ENCODE measurements at regions not wholly inside any gene's neighbourhood (a gene's known extent, or its start where the extent isn't known, plus 50 kb on each side); places are given as distances from the start of the nearest gene placed in this dataset.

DNA sequence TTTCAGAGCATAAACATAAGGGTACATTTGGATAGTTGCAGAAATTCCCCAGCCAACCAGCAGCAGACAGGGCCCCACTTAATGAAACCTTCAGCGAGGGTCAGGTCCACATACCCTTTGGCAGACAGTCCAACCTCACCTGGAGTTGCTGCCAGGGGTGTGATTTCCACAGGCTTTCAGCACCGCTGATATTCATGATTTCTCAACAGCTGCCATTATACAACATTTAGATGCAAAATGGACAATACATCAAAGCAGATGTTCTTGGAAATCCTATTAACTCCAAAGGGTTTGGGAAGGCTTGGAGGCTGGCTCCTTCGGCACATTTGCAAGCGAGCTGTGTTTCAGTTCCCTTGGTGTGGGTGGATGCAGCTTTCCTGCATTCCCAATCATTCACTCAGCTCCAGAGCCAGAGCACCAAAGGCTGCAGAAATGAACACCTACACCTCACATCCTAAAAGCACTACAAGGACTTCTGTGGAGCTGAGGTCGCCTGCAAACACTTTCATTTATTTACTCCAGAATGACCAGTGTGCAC, 147.2 kb upstream of the VSTM2B start:
- ATAC-seq (no peak), DNase-seq (ENCODE audit: low spot score) (no peak)
- Mint-ChIP-seq H3K4me1 (peaks cover 27% of the 10 kb centered on the region), H3K4me3 (no peak overlapping the region), H3K27me3 (ENCODE audit: low read depth) (no peaks in the 10 kb centered on the region; the same call in 1 of the 2 replicates), H3K27ac (no peak overlapping the region), H3K9me3 (no peaks in the 10 kb centered on the region), H3K36me3 (no peaks in the 10 kb centered on the region)
- ChIA-PET CTCF (interaction anchor here (0.6 to 1.5 kb wide), 3 partner anchors 14 to 438 kb away, joined by 3 to 4 read pairs (median 3); no protein-coding TSS in a partner anchor), POLR2A (no interaction called here)
- TF ChIP-seq TP53 (CRISPR knock-in tag; IDR thresholded peaks at IDR 0.05) (no peak), ZNF671 (CRISPR knock-in tag; IDR thresholded peaks at IDR 0.05) (no peak), SMAD4 (CRISPR knock-in tag; IDR thresholded peaks at IDR 0.05) (no peak), RORB (CRISPR knock-in tag; IDR thresholded peaks at IDR 0.05) (no peak), SOX15 (CRISPR knock-in tag; IDR thresholded peaks at IDR 0.05) (no peak)
- TF ChIP-seq, protein P1, sequence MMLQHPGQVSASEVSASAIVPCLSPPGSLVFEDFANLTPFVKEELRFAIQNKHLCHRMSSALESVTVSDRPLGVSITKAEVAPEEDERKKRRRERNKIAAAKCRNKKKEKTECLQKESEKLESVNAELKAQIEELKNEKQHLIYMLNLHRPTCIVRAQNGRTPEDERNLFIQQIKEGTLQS (CRISPR knock-in tag; conservative IDR thresholded peaks at IDR 0.05): no peak
- TF ChIP-seq, protein P2, sequence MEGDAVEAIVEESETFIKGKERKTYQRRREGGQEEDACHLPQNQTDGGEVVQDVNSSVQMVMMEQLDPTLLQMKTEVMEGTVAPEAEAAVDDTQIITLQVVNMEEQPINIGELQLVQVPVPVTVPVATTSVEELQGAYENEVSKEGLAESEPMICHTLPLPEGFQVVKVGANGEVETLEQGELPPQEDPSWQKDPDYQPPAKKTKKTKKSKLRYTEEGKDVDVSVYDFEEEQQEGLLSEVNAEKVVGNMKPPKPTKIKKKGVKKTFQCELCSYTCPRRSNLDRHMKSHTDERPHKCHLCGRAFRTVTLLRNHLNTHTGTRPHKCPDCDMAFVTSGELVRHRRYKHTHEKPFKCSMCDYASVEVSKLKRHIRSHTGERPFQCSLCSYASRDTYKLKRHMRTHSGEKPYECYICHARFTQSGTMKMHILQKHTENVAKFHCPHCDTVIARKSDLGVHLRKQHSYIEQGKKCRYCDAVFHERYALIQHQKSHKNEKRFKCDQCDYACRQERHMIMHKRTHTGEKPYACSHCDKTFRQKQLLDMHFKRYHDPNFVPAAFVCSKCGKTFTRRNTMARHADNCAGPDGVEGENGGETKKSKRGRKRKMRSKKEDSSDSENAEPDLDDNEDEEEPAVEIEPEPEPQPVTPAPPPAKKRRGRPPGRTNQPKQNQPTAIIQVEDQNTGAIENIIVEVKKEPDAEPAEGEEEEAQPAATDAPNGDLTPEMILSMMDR (IDR thresholded peaks at IDR 0.05): no peak
- TF ChIP-seq, protein P3, sequence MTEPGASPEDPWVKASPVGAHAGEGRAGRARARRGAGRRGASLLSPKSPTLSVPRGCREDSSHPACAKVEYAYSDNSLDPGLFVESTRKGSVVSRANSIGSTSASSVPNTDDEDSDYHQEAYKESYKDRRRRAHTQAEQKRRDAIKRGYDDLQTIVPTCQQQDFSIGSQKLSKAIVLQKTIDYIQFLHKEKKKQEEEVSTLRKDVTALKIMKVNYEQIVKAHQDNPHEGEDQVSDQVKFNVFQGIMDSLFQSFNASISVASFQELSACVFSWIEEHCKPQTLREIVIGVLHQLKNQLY (CRISPR knock-in tag; IDR thresholded peaks at IDR 0.05): no peak

DNA sequence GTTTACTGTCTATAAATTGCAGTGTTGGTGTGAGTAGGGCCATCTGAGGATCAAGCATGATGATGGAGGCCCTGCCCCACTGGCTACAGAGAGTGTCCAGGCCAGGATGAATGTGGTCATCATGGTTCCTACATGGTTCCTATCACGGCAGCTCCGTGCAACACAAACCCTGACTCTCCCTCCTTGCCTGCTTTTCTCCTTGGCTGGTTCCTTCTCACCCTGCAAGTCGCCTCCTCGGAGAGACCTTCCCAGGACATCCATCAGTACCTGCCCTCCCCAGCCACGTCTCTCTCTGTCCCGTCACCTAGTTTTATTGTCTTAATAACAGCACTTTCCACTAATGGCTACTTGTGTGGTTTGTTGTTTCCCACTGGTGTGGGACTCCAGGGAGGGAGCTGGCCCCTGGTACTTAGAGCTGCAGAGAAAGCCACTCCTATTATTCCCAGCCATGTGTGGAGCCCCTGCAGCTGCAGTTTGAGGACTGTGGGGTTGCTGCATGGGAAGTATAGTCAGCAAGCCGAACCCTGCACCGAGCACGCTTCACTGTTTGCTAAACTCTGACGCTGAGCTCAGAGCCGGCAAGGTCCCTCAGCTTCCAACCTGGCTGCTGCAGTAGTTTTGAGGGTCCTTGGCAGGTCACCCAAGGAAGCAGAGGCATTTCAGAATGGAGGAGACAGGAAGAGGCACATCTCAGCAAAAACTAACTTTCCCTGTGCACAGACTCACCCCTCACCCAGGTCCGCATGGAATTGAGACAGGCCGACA, 146.4 kb upstream of the VSTM2B start:
- Mint-ChIP-seq H3K27me3 (ENCODE audit: low read depth) (no peaks in the 10 kb centered on the region; the same call in 1 of the 2 replicates), H3K36me3 (no peaks in the 10 kb centered on the region), H3K4me3 (no peak overlapping the region), H3K9me3 (no peaks in the 10 kb centered on the region), H3K27ac (no peak overlapping the region), H3K4me1 (peaks cover 35% of the 10 kb centered on the region)
- DNase-seq (ENCODE audit: low spot score): no peak
- no peak for TF ChIP-seq SMAD4 (CRISPR knock-in tag; IDR thresholded peaks at IDR 0.05)
- TF ChIP-seq ZNF671 (CRISPR knock-in tag; IDR thresholded peaks at IDR 0.05): no peak
- TF ChIP-seq NFE2L1 (CRISPR knock-in tag; IDR thresholded peaks at IDR 0.05): no peak
- no peak for TF ChIP-seq NFYB (CRISPR knock-in tag; conservative IDR thresholded peaks at IDR 0.05; ENCODE audit: low read depth)
- no peak for TF ChIP-seq ZNF317 (CRISPR knock-in tag; IDR thresholded peaks at IDR 0.05; ENCODE audit: borderline replicate concordance, low read depth)
- TF ChIP-seq, protein P4, sequence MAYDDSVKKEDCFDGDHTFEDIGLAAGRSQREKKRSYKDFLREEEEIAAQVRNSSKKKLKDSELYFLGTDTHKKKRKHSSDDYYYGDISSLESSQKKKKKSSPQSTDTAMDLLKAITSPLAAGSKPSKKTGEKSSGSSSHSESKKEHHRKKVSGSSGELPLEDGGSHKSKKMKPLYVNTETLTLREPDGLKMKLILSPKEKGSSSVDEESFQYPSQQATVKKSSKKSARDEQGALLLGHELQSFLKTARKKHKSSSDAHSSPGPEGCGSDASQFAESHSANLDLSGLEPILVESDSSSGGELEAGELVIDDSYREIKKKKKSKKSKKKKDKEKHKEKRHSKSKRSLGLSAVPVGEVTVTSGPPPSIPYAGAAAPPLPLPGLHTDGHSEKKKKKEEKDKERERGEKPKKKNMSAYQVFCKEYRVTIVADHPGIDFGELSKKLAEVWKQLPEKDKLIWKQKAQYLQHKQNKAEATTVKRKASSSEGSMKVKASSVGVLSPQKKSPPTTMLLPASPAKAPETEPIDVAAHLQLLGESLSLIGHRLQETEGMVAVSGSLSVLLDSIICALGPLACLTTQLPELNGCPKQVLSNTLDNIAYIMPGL (CRISPR knock-in tag; IDR thresholded peaks at IDR 0.05): no peak
- TF ChIP-seq, protein P5, sequence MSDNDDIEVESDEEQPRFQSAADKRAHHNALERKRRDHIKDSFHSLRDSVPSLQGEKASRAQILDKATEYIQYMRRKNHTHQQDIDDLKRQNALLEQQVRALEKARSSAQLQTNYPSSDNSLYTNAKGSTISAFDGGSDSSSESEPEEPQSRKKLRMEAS (CRISPR knock-in tag; IDR thresholded peaks at IDR 0.05): no peak
- no peak for TF ChIP-seq KAT7 (CRISPR knock-in tag; IDR thresholded peaks at IDR 0.05; ENCODE audit: borderline replicate concordance)
- no peak for TF ChIP-seq RELA (CRISPR knock-in tag; IDR thresholded peaks at IDR 0.05; ENCODE audit: borderline replicate concordance)
- TF ChIP-seq ZNF416 (CRISPR knock-in tag; IDR thresholded peaks at IDR 0.05): no peak
- TF ChIP-seq ZBTB21 (CRISPR knock-in tag; IDR thresholded peaks at IDR 0.05; ENCODE audit: borderline replicate concordance): no peak
- TF ChIP-seq, protein P6, sequence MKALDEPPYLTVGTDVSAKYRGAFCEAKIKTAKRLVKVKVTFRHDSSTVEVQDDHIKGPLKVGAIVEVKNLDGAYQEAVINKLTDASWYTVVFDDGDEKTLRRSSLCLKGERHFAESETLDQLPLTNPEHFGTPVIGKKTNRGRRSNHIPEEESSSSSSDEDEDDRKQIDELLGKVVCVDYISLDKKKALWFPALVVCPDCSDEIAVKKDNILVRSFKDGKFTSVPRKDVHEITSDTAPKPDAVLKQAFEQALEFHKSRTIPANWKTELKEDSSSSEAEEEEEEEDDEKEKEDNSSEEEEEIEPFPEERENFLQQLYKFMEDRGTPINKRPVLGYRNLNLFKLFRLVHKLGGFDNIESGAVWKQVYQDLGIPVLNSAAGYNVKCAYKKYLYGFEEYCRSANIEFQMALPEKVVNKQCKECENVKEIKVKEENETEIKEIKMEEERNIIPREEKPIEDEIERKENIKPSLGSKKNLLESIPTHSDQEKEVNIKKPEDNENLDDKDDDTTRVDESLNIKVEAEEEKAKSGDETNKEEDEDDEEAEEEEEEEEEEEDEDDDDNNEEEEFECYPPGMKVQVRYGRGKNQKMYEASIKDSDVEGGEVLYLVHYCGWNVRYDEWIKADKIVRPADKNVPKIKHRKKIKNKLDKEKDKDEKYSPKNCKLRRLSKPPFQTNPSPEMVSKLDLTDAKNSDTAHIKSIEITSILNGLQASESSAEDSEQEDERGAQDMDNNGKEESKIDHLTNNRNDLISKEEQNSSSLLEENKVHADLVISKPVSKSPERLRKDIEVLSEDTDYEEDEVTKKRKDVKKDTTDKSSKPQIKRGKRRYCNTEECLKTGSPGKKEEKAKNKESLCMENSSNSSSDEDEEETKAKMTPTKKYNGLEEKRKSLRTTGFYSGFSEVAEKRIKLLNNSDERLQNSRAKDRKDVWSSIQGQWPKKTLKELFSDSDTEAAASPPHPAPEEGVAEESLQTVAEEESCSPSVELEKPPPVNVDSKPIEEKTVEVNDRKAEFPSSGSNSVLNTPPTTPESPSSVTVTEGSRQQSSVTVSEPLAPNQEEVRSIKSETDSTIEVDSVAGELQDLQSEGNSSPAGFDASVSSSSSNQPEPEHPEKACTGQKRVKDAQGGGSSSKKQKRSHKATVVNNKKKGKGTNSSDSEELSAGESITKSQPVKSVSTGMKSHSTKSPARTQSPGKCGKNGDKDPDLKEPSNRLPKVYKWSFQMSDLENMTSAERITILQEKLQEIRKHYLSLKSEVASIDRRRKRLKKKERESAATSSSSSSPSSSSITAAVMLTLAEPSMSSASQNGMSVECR (CRISPR knock-in tag; IDR thresholded peaks at IDR 0.05; ENCODE audit: borderline replicate concordance): no peak
- POLR2A ChIA-PET: no interaction called here
- CTCF ChIA-PET: interaction anchor here (0.8 to 1.5 kb wide), 3 partner anchors 13 to 149 kb away, joined by 3 to 4 read pairs (median 3); no protein-coding TSS in a partner anchor
- no peak for ATAC-seq

Data from WTC11 (cell line).